ENCODE measurements at regions not wholly inside any gene's neighbourhood (a gene's known extent, or its start where the extent isn't known, plus 50 kb on each side); places are given as distances from the start of the nearest gene placed in this dataset.

DNA sequence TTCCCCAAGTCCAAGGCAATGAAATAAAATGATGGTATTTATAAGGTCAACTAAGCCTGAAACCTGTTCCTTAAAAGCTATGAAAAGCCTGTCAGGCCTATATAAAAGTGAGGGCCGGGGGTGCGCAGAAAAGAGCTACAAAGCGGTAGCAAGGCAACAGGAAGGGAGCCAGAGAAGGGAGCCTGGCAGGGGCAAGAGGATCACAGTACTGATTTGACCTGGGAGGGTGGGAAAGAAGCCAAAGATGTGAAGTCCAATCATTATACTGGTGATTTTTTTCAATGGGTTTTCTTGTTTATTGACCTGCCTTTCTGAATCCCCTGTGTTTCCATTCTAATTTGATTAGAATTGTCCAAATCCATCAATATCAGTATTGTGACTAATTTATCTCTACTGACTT lies 64.3 kb upstream of the STT3B start:
- Mint-ChIP-seq H3K9me3 (peaks cover 7% of the 10 kb centered on the region), H3K4me1 (no peaks in the 10 kb centered on the region), H3K36me3 (ENCODE audit: low read depth) (no peaks in the 10 kb centered on the region), H3K27ac (ENCODE audit: unreplicated experiment) (no peak overlapping the region), H3K4me3 (no peak overlapping the region), H3K27me3 (ENCODE audit: low read depth) (no peaks in the 10 kb centered on the region)
- no peak for TF ChIP-seq CTCF (conservative IDR thresholded peaks at IDR 0.05)
- no peak for DNase-seq (ENCODE audit: low read depth, low spot score)

DNA sequence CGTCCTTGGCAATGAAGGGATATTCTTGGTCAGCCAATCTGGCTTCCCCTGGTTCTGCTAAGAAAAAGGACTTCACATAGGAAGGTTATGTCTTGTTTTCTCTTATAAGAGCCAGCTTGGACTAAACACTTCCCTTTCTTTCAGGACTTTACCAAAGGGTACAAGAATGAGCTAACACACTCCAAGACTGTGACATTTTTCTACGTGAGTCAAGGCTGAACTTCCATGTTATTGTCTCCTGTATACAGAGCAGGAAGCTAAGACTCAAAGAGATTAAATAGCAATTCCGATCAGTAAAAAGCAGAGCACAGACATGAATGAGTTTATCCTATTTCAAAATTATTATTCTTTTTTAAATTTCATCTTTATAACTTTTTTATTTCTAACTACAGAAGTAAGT lies 63.3 kb upstream of the STT3B start:
- Mint-ChIP-seq H3K27ac (ENCODE audit: unreplicated experiment) (no peak overlapping the region), H3K27me3 (ENCODE audit: low read depth) (no peaks in the 10 kb centered on the region), H3K4me3 (no peak overlapping the region), H3K4me1 (no peaks in the 10 kb centered on the region), H3K9me3 (peaks cover 7% of the 10 kb centered on the region), H3K36me3 (ENCODE audit: low read depth) (no peaks in the 10 kb centered on the region)
- no peak for TF ChIP-seq CTCF (conservative IDR thresholded peaks at IDR 0.05)
- DNase-seq (ENCODE audit: low read depth, low spot score): no peak

GRCh38 chr3:31472479-31473390 lies 60.0 kb upstream of the STT3B start:
- no peaks in the 10 kb centered on the region for H3K4me1 Mint-ChIP-seq
- no peaks in the 10 kb centered on the region for H3K27me3 Mint-ChIP-seq (ENCODE audit: low read depth)
- no peak overlapping the region for H3K27ac Mint-ChIP-seq (ENCODE audit: unreplicated experiment)
- peaks cover 7% of the 10 kb centered on the region for H3K9me3 Mint-ChIP-seq
- no peaks in the 10 kb centered on the region for H3K36me3 Mint-ChIP-seq (ENCODE audit: low read depth)
- DNase-seq (ENCODE audit: low read depth, low spot score): no peak
- no peak overlapping the region for H3K4me3 Mint-ChIP-seq
- TF ChIP-seq CTCF (conservative IDR thresholded peaks at IDR 0.05): no peak

DNA sequence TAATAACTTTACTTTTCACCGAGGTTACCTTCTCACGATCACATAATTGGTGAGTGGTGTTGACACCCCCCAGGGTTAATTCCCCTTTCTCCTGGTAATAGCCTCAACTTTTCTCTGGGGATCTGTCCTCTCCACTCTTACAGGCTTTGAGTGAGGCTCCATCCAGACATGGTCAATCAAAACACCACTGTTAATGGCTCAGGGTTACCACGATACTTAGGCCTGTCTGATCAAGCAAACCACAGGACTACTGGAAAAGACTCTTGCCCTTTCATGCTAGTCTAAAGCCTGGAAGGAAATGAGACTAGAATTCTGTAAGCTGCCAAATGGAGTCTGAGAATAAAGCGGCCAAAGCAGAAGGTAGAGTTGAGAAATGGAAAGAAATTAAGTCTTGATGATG lies 56.5 kb upstream of the STT3B start:
- no peaks in the 10 kb centered on the region for H3K27me3 Mint-ChIP-seq (ENCODE audit: low read depth)
- H3K4me3 Mint-ChIP-seq: no peak overlapping the region
- no peak for DNase-seq (ENCODE audit: low read depth, low spot score)
- peaks cover 12% of the 10 kb centered on the region for H3K9me3 Mint-ChIP-seq
- no peaks in the 10 kb centered on the region for H3K4me1 Mint-ChIP-seq
- H3K36me3 Mint-ChIP-seq (ENCODE audit: low read depth): no peaks in the 10 kb centered on the region
- no peak overlapping the region for H3K27ac Mint-ChIP-seq (ENCODE audit: unreplicated experiment)
- no peak for TF ChIP-seq CTCF (conservative IDR thresholded peaks at IDR 0.05)

DNA sequence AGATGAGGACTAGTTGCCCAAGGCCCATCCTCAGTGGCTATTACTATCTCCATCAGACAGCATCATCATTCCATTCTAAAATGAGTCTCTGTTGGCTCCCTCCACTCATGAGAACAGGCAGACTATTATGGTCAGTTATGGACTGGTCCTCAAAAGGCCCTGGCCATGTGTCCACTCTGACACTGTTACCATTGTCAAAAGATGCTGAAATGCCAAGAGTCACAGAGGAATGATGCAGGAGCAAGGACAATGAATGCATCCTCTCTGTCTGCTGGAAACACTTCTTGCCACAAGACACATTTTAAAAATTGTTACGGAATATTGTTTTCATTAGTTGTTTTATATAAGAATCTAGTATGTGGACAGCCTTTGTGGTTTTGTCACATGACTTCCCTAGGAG lies 53.3 kb upstream of the STT3B start:
- Mint-ChIP-seq H3K27me3 (ENCODE audit: low read depth) (no peaks in the 10 kb centered on the region), H3K4me3 (no peak overlapping the region), H3K36me3 (ENCODE audit: low read depth) (no peaks in the 10 kb centered on the region), H3K9me3 (peaks cover 5% of the 10 kb centered on the region), H3K27ac (ENCODE audit: unreplicated experiment) (no peak overlapping the region), H3K4me1 (no peaks in the 10 kb centered on the region)
- TF ChIP-seq CTCF (conservative IDR thresholded peaks at IDR 0.05): no peak
- no peak for DNase-seq (ENCODE audit: low read depth, low spot score)

Measured in neural crest cell (in vitro differentiated cells).